ENCODE measurements at regions not wholly inside any gene's neighbourhood (a gene's known extent, or its start where the extent isn't known, plus 50 kb on each side); places are given as distances from the start of the nearest gene placed in this dataset.

DNA sequence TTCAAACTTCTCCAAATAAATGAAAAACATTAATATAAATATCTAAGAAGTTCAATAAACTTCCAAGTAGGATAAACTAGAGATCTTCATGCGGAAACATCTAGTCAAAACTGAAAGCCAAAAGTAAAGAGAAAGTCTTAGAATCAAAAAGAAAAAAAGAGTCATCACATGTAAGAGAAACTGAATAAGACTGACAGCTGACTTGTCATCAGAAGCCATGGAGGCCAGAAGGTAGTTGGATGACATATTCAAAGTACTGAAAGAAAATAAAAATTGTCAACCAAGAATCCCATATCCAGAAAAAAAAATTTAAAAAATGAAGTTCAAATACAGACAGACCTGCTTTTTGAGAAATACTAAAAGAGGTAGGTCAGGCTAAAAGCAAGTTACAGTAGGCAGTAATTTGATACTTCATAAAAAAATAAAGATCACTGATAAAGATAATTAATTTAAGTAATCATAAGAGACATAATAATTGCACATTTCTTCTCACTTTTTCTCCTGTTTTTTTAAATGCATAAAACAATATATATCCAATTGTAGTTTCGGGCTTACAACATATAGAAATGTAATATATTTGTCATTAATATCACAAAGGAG, 327.6 kb upstream of the PCDH9 start:
- no peak overlapping the region for H3K27ac ChIP-seq (ENCODE audit: low read depth, low read length)
- H3K9ac ChIP-seq (ENCODE audit: low read length): no peak overlapping the region
- H3K4me3 ChIP-seq (ENCODE audit: insufficient read depth, low read length, poor library complexity, severe bottlenecking): no peak overlapping the region
- H3F3A ChIP-seq (ENCODE audit: insufficient read depth): 0 out of 2 replicates have a peak, but pooled peaks cover 3% of the 10 kb centered on the region
- H3K9me2 ChIP-seq (replicated peaks; ENCODE audit: insufficient read depth, low read length): no peaks in the 10 kb centered on the region
- H2AFZ ChIP-seq (ENCODE audit: low read depth, low read length, severe bottlenecking): no peak overlapping the region
- TF ChIP-seq EZH2phosphoT487 (conservative IDR thresholded peaks at IDR 0.05; ENCODE audit: low read length): no peak
- TF ChIP-seq, protein P1, sequence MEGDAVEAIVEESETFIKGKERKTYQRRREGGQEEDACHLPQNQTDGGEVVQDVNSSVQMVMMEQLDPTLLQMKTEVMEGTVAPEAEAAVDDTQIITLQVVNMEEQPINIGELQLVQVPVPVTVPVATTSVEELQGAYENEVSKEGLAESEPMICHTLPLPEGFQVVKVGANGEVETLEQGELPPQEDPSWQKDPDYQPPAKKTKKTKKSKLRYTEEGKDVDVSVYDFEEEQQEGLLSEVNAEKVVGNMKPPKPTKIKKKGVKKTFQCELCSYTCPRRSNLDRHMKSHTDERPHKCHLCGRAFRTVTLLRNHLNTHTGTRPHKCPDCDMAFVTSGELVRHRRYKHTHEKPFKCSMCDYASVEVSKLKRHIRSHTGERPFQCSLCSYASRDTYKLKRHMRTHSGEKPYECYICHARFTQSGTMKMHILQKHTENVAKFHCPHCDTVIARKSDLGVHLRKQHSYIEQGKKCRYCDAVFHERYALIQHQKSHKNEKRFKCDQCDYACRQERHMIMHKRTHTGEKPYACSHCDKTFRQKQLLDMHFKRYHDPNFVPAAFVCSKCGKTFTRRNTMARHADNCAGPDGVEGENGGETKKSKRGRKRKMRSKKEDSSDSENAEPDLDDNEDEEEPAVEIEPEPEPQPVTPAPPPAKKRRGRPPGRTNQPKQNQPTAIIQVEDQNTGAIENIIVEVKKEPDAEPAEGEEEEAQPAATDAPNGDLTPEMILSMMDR (IDR thresholded peaks at IDR 0.05; ENCODE audit: insufficient read depth, low read length, poor library complexity, severe bottlenecking): no peak
- no peaks in the 10 kb centered on the region for H3K27me3 ChIP-seq (ENCODE audit: low read length)
- H3K36me3 ChIP-seq (ENCODE audit: low read length): 0 out of 2 replicates have a peak, but pooled peaks cover 3% of the 10 kb centered on the region
- no peak overlapping the region for H3K4me2 ChIP-seq (ENCODE audit: low read depth, low read length, poor library complexity, severe bottlenecking)
- H3K9me3 ChIP-seq (ENCODE audit: insufficient read depth, low read length): peaks cover 15% of the 10 kb centered on the region; the same call in 1 of the 2 replicates
- H4K20me1 ChIP-seq (ENCODE audit: low read depth, low read length): no peaks in the 10 kb centered on the region
- no peaks in the 10 kb centered on the region for H3K79me2 ChIP-seq (ENCODE audit: insufficient read depth, low read length)

DNA sequence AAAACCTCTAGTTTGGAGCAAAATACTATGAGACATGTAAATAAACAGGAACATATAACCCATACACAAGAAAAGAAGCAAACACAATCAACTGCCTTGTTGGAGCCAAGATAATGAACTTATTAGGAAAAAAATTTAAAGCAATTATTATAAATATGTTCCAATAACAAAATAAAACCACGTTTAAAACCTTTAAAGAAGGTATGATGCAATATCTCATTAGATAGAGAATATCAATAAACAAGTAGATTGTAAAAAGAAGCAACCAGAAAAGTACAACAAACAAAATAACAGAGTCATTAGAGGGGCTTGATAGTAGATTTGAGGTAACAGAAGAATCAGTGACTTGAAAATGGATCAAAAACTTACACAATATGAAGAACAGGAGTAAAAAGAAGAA, 327.0 kb upstream of the PCDH9 start:
- Histone ChIP-seq H3K79me2 (ENCODE audit: insufficient read depth, low read length) (no peaks in the 10 kb centered on the region), H3F3A (ENCODE audit: insufficient read depth) (0 out of 2 replicates have a peak, but pooled peaks cover 3% of the 10 kb centered on the region), H3K4me2 (ENCODE audit: low read depth, low read length, poor library complexity, severe bottlenecking) (no peak overlapping the region), H3K36me3 (ENCODE audit: low read length) (0 out of 2 replicates have a peak, but pooled peaks cover 3% of the 10 kb centered on the region), H3K27ac (ENCODE audit: low read depth, low read length) (no peak overlapping the region), H3K4me3 (ENCODE audit: insufficient read depth, low read length, poor library complexity, severe bottlenecking) (no peak overlapping the region), H3K9me3 (ENCODE audit: insufficient read depth, low read length) (peaks cover 15% of the 10 kb centered on the region; the same call in 1 of the 2 replicates), H4K20me1 (ENCODE audit: low read depth, low read length) (no peaks in the 10 kb centered on the region), H3K9ac (ENCODE audit: low read length) (no peak overlapping the region), H2AFZ (ENCODE audit: low read depth, low read length, severe bottlenecking) (peak overlapping the region; percentile 29), H3K27me3 (ENCODE audit: low read length) (no peaks in the 10 kb centered on the region), H3K9me2 (replicated peaks; ENCODE audit: insufficient read depth, low read length) (no peaks in the 10 kb centered on the region)
- no peak for TF ChIP-seq EZH2phosphoT487 (conservative IDR thresholded peaks at IDR 0.05; ENCODE audit: low read length)
- TF ChIP-seq, protein P1 (IDR thresholded peaks at IDR 0.05; ENCODE audit: insufficient read depth, low read length, poor library complexity, severe bottlenecking): no peak

DNA sequence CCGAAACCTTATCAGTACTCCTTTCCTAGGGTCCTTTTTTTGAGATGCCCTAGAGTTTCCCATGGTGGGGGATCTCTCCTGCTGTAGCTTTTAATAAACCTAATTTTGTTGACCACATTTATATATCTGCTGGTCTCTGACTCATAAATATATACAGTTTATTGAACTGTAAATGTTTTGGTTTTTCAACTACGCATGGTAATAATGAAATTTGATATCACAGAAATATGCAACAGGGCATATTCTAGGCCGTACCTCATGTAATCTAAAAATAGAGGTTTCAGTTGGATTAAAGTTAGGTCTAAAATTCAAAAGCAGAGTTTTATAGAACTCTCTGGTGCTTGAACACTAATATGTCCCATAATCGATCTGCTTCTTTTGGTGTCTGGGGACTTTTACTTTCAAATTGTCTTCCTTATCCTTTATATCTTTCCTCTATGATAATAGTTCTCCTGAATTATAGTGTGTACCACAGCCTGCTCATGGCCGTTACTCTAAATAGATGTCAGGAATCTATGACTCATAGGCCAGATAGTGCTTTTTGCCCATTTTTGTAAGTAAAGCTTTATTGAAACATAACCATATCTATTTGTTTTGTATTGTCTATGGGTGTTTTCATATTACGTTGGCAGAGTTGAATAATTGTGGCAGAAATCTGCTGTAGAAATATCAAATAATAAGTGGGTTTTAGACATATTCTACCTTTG, 324.8 kb upstream of the PCDH9 start:
- H4K20me1 ChIP-seq (ENCODE audit: low read depth, low read length): no peaks in the 10 kb centered on the region
- H3K27ac ChIP-seq (ENCODE audit: low read depth, low read length): no peak overlapping the region
- 0 out of 2 replicates have a peak, but pooled peaks cover 3% of the 10 kb centered on the region for H3K36me3 ChIP-seq (ENCODE audit: low read length)
- H3K9ac ChIP-seq (ENCODE audit: low read length): no peak overlapping the region
- no peaks in the 10 kb centered on the region for H3K79me2 ChIP-seq (ENCODE audit: insufficient read depth, low read length)
- H3K4me2 ChIP-seq (ENCODE audit: low read depth, low read length, poor library complexity, severe bottlenecking): no peak overlapping the region
- TF ChIP-seq, protein P1 (IDR thresholded peaks at IDR 0.05; ENCODE audit: insufficient read depth, low read length, poor library complexity, severe bottlenecking): no peak
- no peak for TF ChIP-seq EZH2phosphoT487 (conservative IDR thresholded peaks at IDR 0.05; ENCODE audit: low read length)
- H3K9me2 ChIP-seq (replicated peaks; ENCODE audit: insufficient read depth, low read length): no peaks in the 10 kb centered on the region
- H3F3A ChIP-seq (ENCODE audit: insufficient read depth): 0 out of 2 replicates have a peak, but pooled peaks cover 1% of the 10 kb centered on the region
- H3K9me3 ChIP-seq (ENCODE audit: insufficient read depth, low read length): peaks cover 15% of the 10 kb centered on the region; the same call in 1 of the 2 replicates
- no peaks in the 10 kb centered on the region for H3K27me3 ChIP-seq (ENCODE audit: low read length)
- no peak overlapping the region for H2AFZ ChIP-seq (ENCODE audit: low read depth, low read length, severe bottlenecking)
- H3K4me3 ChIP-seq (ENCODE audit: insufficient read depth, low read length, poor library complexity, severe bottlenecking): no peak overlapping the region
